ENCODE measurements at regions not wholly inside any gene's neighbourhood (a gene's known extent, or its start where the extent isn't known, plus 50 kb on each side); places are given as distances from the start of the nearest gene placed in this dataset.

DNA sequence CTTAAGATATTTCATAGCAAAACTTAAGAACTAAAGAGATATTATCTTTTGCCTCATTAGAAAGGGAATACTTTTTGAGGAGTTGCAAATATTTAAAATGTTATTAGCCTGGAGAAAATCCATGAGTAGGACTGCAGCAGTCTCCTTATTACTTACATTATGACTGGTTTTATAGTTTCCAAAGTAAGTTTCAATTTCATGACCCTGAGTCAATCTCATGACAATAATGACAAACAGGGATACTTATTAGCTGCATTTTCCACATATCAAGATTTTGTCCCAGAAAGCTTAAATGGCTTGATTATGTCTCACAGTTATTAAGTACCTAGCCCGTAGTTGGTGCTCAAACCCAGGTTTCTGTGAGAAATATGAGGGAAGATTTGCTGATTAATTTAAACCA, 150.8 kb upstream of the ZEB2 start:
- TF ChIP-seq, protein P1, sequence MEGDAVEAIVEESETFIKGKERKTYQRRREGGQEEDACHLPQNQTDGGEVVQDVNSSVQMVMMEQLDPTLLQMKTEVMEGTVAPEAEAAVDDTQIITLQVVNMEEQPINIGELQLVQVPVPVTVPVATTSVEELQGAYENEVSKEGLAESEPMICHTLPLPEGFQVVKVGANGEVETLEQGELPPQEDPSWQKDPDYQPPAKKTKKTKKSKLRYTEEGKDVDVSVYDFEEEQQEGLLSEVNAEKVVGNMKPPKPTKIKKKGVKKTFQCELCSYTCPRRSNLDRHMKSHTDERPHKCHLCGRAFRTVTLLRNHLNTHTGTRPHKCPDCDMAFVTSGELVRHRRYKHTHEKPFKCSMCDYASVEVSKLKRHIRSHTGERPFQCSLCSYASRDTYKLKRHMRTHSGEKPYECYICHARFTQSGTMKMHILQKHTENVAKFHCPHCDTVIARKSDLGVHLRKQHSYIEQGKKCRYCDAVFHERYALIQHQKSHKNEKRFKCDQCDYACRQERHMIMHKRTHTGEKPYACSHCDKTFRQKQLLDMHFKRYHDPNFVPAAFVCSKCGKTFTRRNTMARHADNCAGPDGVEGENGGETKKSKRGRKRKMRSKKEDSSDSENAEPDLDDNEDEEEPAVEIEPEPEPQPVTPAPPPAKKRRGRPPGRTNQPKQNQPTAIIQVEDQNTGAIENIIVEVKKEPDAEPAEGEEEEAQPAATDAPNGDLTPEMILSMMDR (conservative IDR thresholded peaks at IDR 0.05; ENCODE audit: low read depth, low read length): no peak
- TF ChIP-seq EZH2phosphoT487 (IDR thresholded peaks at IDR 0.05; ENCODE audit: borderline replicate concordance, low read length) (no peak), EZH2 (IDR thresholded peaks at IDR 0.05; ENCODE audit: low read length, unreplicated experiment) (no peak)

All from PC-3 (cell line).